OCI-LY7 (cell line): ENCODE measurements at regions not wholly inside any gene's neighbourhood (a gene's known extent, or its start where the extent isn't known, plus 50 kb on each side); places are given as distances from the start of the nearest gene placed in this dataset.

Source experiments
- BruUV-seq: library from RNA; stranded (reverse); fragments of 400-500 nt; replicated peaks from 2 replicates; lab custom pipeline; 2021; lab: Mats Ljungman, UMichigan
- CTCF ChIA-PET: fragments of 300-600 bp; sonication (Branson Sonifier 250); formaldehyde crosslinking; loops from one replicate; lab custom pipeline; 2022; ENCODE audit warnings: antibody characterized with exemption; ENCODE audit not compliant: unreplicated experiment; lab: Charles Lee
- POLR2A ChIA-PET: fragments of 300-600 bp; sonication (Branson Sonifier 250); formaldehyde crosslinking; loops from one replicate; lab custom pipeline; 2022; ENCODE audit warnings: antibody characterized with exemption; lab: Charles Lee
- DNase-seq: peaks from one replicate; pipeline ENCODE4 v3.0.0-alpha.2; 2015; ENCODE audit warnings: low spot score
- H2AFZ ChIP-seq: fragments of 200-600 bp; sonication (generic), shearing (Covaris generic); 2 replicates; pipeline ENCODE4 v1.6.1; 2014; ENCODE audit warnings: mild to moderate bottlenecking, antibody characterized with exemption, low read length, moderate library complexity
- H3K27ac ChIP-seq: fragments of 200-600 bp; sonication (generic); 2 replicates; pipeline ENCODE4 v1.5.1; 2014; ENCODE audit warnings: mixed run types, low read depth, mild to moderate bottlenecking, moderate library complexity, low read length, inconsistent platforms; ENCODE audit not compliant: poor library complexity, severe bottlenecking
- H3K36me3 ChIP-seq: fragments of 200-600 bp; sonication (generic); 2 replicates; pipeline ENCODE4 v1.6.1; 2014; ENCODE audit warnings: mild to moderate bottlenecking, antibody characterized with exemption, low read length, moderate library complexity, mixed read lengths; ENCODE audit not compliant: insufficient read depth
- H3K4me1 ChIP-seq: fragments of 200-600 bp; sonication (generic); 2 replicates; pipeline ENCODE4 v1.5.1; 2014; ENCODE audit warnings: mild to moderate bottlenecking, low read length; ENCODE audit not compliant: insufficient read depth, poor library complexity, severe bottlenecking
- H3K4me2 ChIP-seq: fragments of 200-600 bp; sonication (generic); 2 replicates; pipeline ENCODE4 v1.6.1; 2014; ENCODE audit warnings: mild to moderate bottlenecking, low read length
- H3K4me3 ChIP-seq: fragments of 200-600 bp; sonication (generic); 2 replicates; pipeline ENCODE4 v1.5.1; 2014; ENCODE audit warnings: mild to moderate bottlenecking, low read depth, low read length; ENCODE audit not compliant: poor library complexity, severe bottlenecking
- H3K79me2 ChIP-seq: fragments of 200-600 bp; sonication (generic); 2 replicates; pipeline ENCODE4 v1.6.1; 2016; ENCODE audit warnings: low read depth, mild to moderate bottlenecking, low read length, moderate library complexity, mixed read lengths; ENCODE audit not compliant: insufficient read depth
- H3K9me2 ChIP-seq: fragments of 200-600 bp; sonication (generic); 2 replicates; pipeline ENCODE4 v1.6.1; 2016; ENCODE audit warnings: mild to moderate bottlenecking, low read length, mixed read lengths; ENCODE audit not compliant: insufficient read depth
- H3K9me3 ChIP-seq: fragments of 200-600 bp; sonication (generic); 2 replicates; pipeline ENCODE4 v1.6.1; 2014; ENCODE audit warnings: mild to moderate bottlenecking, mixed run types, low read length, mixed read lengths
- H4K20me1 ChIP-seq: fragments of 200-600 bp; sonication (generic); 2 replicates; pipeline ENCODE4 v1.6.1; 2014; ENCODE audit warnings: mild to moderate bottlenecking, antibody characterized with exemption, low read length, moderate library complexity, mixed read lengths; ENCODE audit not compliant: insufficient read depth
- EZH2phosphoT487 ChIP-seq: fragments of 200-600 bp; sonication (generic); IDR thresholded peaks from 2 replicates; pipeline ENCODE4 v1.6.1; 2018; ENCODE audit warnings: low read depth, borderline replicate concordance, mild to moderate bottlenecking, mixed run types, antibody characterized with exemption, low read length, moderate library complexity, mixed read lengths
- intact Hi-C: fragments of 100-400 bp; cut with micrococcal nuclease; formaldehyde crosslinking; loops from one replicate; pipeline ENCODE4 v1.10.0; 2022; ENCODE audit not compliant: unreplicated experiment
- TF ChIP-seq, protein P1 (sequence below): fragments of 200-600 bp; sonication (generic); conservative IDR thresholded peaks from 2 replicates; pipeline ENCODE4 v1.5.1; 2014; ENCODE audit warnings: mild to moderate bottlenecking, antibody characterized with exemption, low read length, moderate library complexity, mixed read lengths

DNA sequence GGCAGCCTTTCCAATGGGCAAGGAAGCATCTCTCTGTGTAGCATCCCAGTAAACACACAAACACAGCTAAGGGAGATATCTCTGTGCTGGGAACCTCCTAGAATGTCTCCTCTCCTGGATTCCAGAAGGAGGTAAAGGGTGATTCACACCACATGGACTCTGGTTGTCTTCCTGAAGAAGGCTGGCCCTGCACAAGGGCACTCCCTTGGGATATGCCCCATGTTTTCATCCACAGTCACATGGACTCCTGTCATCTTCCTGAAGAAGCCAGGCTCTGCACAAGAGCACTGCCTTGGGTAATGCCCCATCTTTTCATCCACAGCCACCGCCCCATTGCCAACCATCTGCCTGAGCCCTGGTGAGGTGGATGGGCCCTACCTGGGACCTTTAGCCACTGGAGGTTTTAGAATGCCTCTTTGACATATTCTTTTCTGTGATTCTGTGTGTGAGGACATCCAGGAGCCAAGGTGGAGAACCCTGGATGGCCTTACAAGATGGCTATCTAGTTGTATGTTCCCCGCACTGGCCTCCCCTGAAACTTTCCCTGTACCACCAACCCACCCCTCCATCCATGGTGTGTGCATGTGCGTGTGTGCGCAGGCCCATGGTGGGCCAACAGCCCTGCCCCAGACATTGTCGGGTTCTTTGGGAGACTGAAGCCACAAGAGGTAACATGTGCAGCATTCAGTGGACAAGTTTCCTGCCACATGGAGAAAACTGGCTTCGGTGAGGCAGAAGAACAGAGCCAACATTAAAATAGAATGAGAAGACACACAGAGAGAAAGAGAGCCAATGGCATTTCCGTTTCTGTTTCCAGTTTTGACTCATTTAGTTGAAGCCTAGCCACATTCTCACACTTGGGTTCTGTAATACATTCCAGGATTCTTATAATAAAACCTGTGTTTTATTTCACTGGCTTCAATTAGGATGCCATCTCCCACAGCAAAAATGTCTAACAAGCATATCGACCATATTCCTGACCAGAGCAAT lies 110.2 kb upstream of the CST7 start:
- no peak overlapping the region for H3K27ac ChIP-seq
- peaks cover 19% of the 10 kb centered on the region for H3K4me1 ChIP-seq
- no peaks in the 10 kb centered on the region for H3K9me3 ChIP-seq
- POLR2A ChIA-PET = no interaction called here
- TF ChIP-seq, protein P1, sequence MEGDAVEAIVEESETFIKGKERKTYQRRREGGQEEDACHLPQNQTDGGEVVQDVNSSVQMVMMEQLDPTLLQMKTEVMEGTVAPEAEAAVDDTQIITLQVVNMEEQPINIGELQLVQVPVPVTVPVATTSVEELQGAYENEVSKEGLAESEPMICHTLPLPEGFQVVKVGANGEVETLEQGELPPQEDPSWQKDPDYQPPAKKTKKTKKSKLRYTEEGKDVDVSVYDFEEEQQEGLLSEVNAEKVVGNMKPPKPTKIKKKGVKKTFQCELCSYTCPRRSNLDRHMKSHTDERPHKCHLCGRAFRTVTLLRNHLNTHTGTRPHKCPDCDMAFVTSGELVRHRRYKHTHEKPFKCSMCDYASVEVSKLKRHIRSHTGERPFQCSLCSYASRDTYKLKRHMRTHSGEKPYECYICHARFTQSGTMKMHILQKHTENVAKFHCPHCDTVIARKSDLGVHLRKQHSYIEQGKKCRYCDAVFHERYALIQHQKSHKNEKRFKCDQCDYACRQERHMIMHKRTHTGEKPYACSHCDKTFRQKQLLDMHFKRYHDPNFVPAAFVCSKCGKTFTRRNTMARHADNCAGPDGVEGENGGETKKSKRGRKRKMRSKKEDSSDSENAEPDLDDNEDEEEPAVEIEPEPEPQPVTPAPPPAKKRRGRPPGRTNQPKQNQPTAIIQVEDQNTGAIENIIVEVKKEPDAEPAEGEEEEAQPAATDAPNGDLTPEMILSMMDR = no peak
- no peak for TF ChIP-seq EZH2phosphoT487
- H3K4me2 ChIP-seq = no peak overlapping the region
- H4K20me1 ChIP-seq = no peaks in the 10 kb centered on the region
- H3K36me3 ChIP-seq = no peaks in the 10 kb centered on the region
- H3K79me2 ChIP-seq = no peaks in the 10 kb centered on the region
- no peak overlapping the region for H2AFZ ChIP-seq
- CTCF ChIA-PET = no interaction called here
- H3K4me3 ChIP-seq = no peak overlapping the region
- intact Hi-C loops = no loop called here
- no peaks in the 10 kb centered on the region for H3K9me2 ChIP-seq
- BruUV-seq = no TSS peak
- DNase-seq = no peak

GRCh38 chr20:24840121-24840713 lies 108.9 kb upstream of the CST7 start:
- BruUV-seq = no TSS peak
- H3K9me2 ChIP-seq = no peaks in the 10 kb centered on the region
- ChIA-PET POLR2A (no interaction called here), CTCF (no interaction called here)
- H3K27ac ChIP-seq = no peak overlapping the region
- no peaks in the 10 kb centered on the region for H3K79me2 ChIP-seq
- DNase-seq = no peak
- no peak overlapping the region for H3K4me3 ChIP-seq
- H4K20me1 ChIP-seq = no peaks in the 10 kb centered on the region
- intact Hi-C loops = no loop called here
- peaks cover 19% of the 10 kb centered on the region for H3K4me1 ChIP-seq
- TF ChIP-seq, protein P1 = no peak
- no peak for TF ChIP-seq EZH2phosphoT487
- no peaks in the 10 kb centered on the region for H3K36me3 ChIP-seq
- no peak overlapping the region for H3K4me2 ChIP-seq
- no peak overlapping the region for H2AFZ ChIP-seq
- no peaks in the 10 kb centered on the region for H3K9me3 ChIP-seq
